CD4-positive, CD25-positive, alpha-beta regulatory T cell (primary cell): ENCODE measurements at regions not wholly inside any gene's neighbourhood (a gene's known extent, or its start where the extent isn't known, plus 50 kb on each side); places are given as distances from the start of the nearest gene placed in this dataset.
"Not testable (repeated sequence)": the region's sequence is repeated elsewhere in the genome, so short reads cannot be mapped to it uniquely, and the experiment has no call there.

Experiments used
- ATAC-seq, 2 donors: fragments of 150-1000 bp; cut with Tn5 transposase; one replicate each; pipeline ENCODE4 v1.10.0; 2021; ENCODE audit warnings: low read depth in 2 of 2, moderate number of reproducible peaks in 2 of 2, moderate library complexity in 1 of 2
- DNase-seq, 3 donors: peaks; one replicate each; pipeline versions ENCODE4 v3.0.0 to v3.0.0-alpha.2; 2012 to 2022; ENCODE audit warnings: mixed read lengths in 1 of 3
- H3K27ac ChIP-seq: one replicate; pipeline ENCODE4 v1.7.0; 2013; ENCODE audit warnings: mild to moderate bottlenecking, low read length; ENCODE audit not compliant: insufficient read depth, poor library complexity, severe bottlenecking
- H3K27me3 ChIP-seq: one replicate; pipeline ENCODE4 v1.7.0; 2013; ENCODE audit warnings: low read length; ENCODE audit not compliant: control insufficient read depth, insufficient read depth
- H3K36me3 ChIP-seq: one replicate; pipeline ENCODE4 v1.7.0; 2013; ENCODE audit warnings: mild to moderate bottlenecking, low read length, moderate library complexity; ENCODE audit not compliant: control insufficient read depth, insufficient read depth
- H3K4me1 ChIP-seq: 2 replicates; pipeline ENCODE4 v1.7.0; 2013; ENCODE audit warnings: mild to moderate bottlenecking, low read length; ENCODE audit not compliant: insufficient read depth, control insufficient read depth, poor library complexity, severe bottlenecking
- H3K4me3 ChIP-seq: one replicate; pipeline ENCODE4 v1.7.0; 2013; ENCODE audit warnings: low read depth, mild to moderate bottlenecking, low read length, moderate library complexity
- H3K9me3 ChIP-seq, 2 experiments: 1 replicate in 1 of 2; 2 replicates in 1 of 2; pipeline ENCODE4 v1.7.0; 2013; ENCODE audit warnings: low read length in 2 of 2, mild to moderate bottlenecking in 1 of 2, moderate library complexity in 1 of 2; ENCODE audit not compliant: control insufficient read depth in 2 of 2
- H3K27ac Mint-ChIP-seq, 3 donors: one replicate each; pipeline ENCODE4 v1.8.0; 2020 to 2022; ENCODE audit warnings: mild to moderate bottlenecking in 3 of 3, mixed read lengths in 3 of 3, moderate library complexity in 2 of 3
- H3K27me3 Mint-ChIP-seq: one replicate; pipeline ENCODE4 v1.8.0; 2022; ENCODE audit warnings: mild to moderate bottlenecking, mixed read lengths
- H3K36me3 Mint-ChIP-seq: one replicate; pipeline ENCODE4 v1.8.0; 2020; ENCODE audit warnings: mixed read lengths
- H3K4me1 Mint-ChIP-seq, 4 donors: one replicate each; pipeline ENCODE4 v1.8.0; 2020 to 2022; ENCODE audit warnings: mixed read lengths in 4 of 4, mild to moderate bottlenecking in 1 of 4
- H3K4me3 Mint-ChIP-seq, 4 donors: one replicate each; pipeline ENCODE4 v1.8.0; 2020 to 2022; ENCODE audit warnings: mild to moderate bottlenecking in 4 of 4, mixed read lengths in 4 of 4, moderate library complexity in 3 of 4
- H3K9me3 Mint-ChIP-seq, 7 donors: one replicate each; pipeline ENCODE4 v1.8.0; 2020 to 2022; ENCODE audit warnings: mixed read lengths in 7 of 7, mild to moderate bottlenecking in 3 of 7, moderate library complexity in 2 of 7

DNA sequence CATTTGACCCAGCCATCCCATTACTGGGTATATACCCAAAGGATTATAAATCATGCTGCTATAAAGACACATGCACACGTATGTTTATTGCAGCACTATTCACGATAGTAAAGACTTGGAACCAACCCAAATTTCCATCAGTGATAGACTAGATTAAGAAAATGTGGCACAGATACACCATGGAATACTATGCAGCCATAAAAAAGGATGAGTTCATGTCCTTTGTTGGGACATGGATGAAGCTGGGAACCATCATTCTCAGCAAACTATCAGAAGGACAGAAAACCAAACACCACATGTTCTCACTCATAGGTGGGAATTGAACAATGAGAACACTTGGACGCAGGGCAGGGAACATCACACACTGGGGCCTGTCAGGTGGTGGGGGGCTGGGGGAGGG, 153.4 kb upstream of the SPRY1 start:
- not testable (repeated sequence) for H3K9me3 ChIP-seq, H3K27ac Mint-ChIP-seq, H3K4me3 ChIP-seq, H3K4me1 ChIP-seq, H3K4me3 Mint-ChIP-seq, H3K27ac ChIP-seq, DNase-seq, H3K36me3 Mint-ChIP-seq, H3K27me3 Mint-ChIP-seq, H3K27me3 ChIP-seq, ATAC-seq, H3K4me1 Mint-ChIP-seq, H3K36me3 ChIP-seq
- H3K9me3 Mint-ChIP-seq, result peaks cover 0 to 15% (median 6%) of the 10 kb centered on the region in 7 donors

- Mint-ChIP-seq H3K4me3 (no peak overlapping the region), H3K27me3 (no peaks in the 10 kb centered on the region), H3K4me1 (no peaks in the 10 kb centered on the region), H3K27ac (peak overlapping the region in 1 of 3 donors; percentile 58), H3K9me3 (peaks cover 0 to 15% (median 6%) of the 10 kb centered on the region in 7 donors), H3K36me3 (peaks cover 4% of the 10 kb centered on the region)
- Histone ChIP-seq H3K36me3 (no peaks in the 10 kb centered on the region), H3K4me1 (no peaks in the 10 kb centered on the region), H3K27ac (no peak overlapping the region), H3K4me3 (no peak overlapping the region), H3K27me3 (no peaks in the 10 kb centered on the region), H3K9me3 (no peaks in the 10 kb centered on the region)
- no peak for DNase-seq
- no peak for ATAC-seq
These were observed 152.5 kb upstream of the SPRY1 start for GRCh38 chr4:123244137-123244536.

- Mint-ChIP-seq H3K4me3 (no peak overlapping the region), H3K4me1 (peaks cover 0 to 2% (median 0%) of the 10 kb centered on the region in 4 donors), H3K27ac (no peak overlapping the region), H3K9me3 (peaks cover 0 to 9% (median 2%) of the 10 kb centered on the region in 7 donors), H3K27me3 (no peaks in the 10 kb centered on the region), H3K36me3 (peaks cover 4% of the 10 kb centered on the region)
- no peak for DNase-seq
- H3K27me3 ChIP-seq, result no peaks in the 10 kb centered on the region
- ATAC-seq, result no peak
- H3K27ac ChIP-seq, result no peak overlapping the region
- no peak overlapping the region for H3K4me3 ChIP-seq
- H3K36me3 ChIP-seq, result no peaks in the 10 kb centered on the region
- no peaks in the 10 kb centered on the region for H3K9me3 ChIP-seq
- H3K4me1 ChIP-seq, result no peaks in the 10 kb centered on the region
These were observed 150.5 kb upstream of the SPRY1 start for GRCh38 chr4:123246085-123246484.

DNA sequence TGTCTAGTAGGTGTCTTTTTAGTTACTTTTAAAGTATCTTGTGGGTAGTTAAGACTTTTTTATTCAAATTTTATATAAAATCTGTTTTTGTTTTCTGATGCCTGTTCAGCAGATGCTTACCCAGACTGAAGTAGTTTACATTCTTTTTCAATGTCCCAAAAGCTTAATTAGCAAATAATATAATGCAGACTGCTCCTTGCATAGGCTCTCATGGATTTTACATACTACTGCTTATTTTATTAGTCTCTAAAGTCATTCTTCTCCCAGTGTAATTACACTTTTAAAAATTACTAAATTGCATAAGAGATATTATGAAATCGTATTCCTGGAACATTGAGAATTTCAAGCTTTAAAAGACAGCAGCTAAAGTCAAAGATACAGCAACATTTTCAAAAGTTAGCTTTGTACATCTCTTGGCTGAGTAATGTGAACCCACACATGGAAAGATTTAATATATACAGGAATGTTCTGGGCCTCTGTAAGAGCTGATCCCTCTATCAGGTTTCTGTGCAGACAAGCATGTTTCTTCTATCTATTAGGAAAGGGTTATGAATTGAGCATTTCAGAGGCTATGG, 148.4 kb upstream of the SPRY1 start:
- Mint-ChIP-seq H3K36me3 (no peaks in the 10 kb centered on the region), H3K9me3 (peaks cover 0 to 1% (median 0%) of the 10 kb centered on the region in 7 donors)

GRCh38 chr4:123249821-123250220, 146.8 kb upstream of the SPRY1 start:
- Histone ChIP-seq H3K4me1 (no peaks in the 10 kb centered on the region), H3K27ac (no peak overlapping the region), H3K36me3 (no peaks in the 10 kb centered on the region), H3K4me3 (no peak overlapping the region), H3K27me3 (no peaks in the 10 kb centered on the region), H3K9me3 (no peaks in the 10 kb centered on the region)
- H3K27ac Mint-ChIP-seq, result no peak overlapping the region
- ATAC-seq (no peak), DNase-seq (no peak)
- no peaks in the 10 kb centered on the region for H3K27me3 Mint-ChIP-seq
- no peak overlapping the region for H3K4me3 Mint-ChIP-seq
- H3K4me1 Mint-ChIP-seq, result peaks cover 0 to 2% (median 0%) of the 10 kb centered on the region in 4 donors
- peaks cover 0 to 1% (median 0%) of the 10 kb centered on the region in 7 donors for H3K9me3 Mint-ChIP-seq
- H3K36me3 Mint-ChIP-seq, result no peaks in the 10 kb centered on the region

More for the DNA sequence above, 148.4 kb upstream of the SPRY1 start:
- DNase-seq (no peak), ATAC-seq (no peak)
- Histone ChIP-seq H3K4me1 (no peaks in the 10 kb centered on the region), H3K27ac (no peak overlapping the region), H3K4me3 (no peak overlapping the region), H3K36me3 (no peaks in the 10 kb centered on the region), H3K27me3 (no peaks in the 10 kb centered on the region), H3K9me3 (no peaks in the 10 kb centered on the region)
- no peak overlapping the region for H3K27ac Mint-ChIP-seq
- H3K27me3 Mint-ChIP-seq, result no peaks in the 10 kb centered on the region
- H3K4me3 Mint-ChIP-seq, result no peak overlapping the region
- peaks cover 0 to 2% (median 0%) of the 10 kb centered on the region in 4 donors for H3K4me1 Mint-ChIP-seq

- peaks cover 2% of the 10 kb centered on the region for H3K36me3 Mint-ChIP-seq
- no peaks in the 10 kb centered on the region for H3K36me3 ChIP-seq
- H3K4me3 Mint-ChIP-seq, result no peak overlapping the region
- peaks cover 0 to 2% (median 0%) of the 10 kb centered on the region in 4 donors for H3K4me1 Mint-ChIP-seq
- no peak overlapping the region for H3K27ac ChIP-seq
- no peak overlapping the region for H3K4me3 ChIP-seq
- peaks cover 0 to 1% (median 0%) of the 10 kb centered on the region in 7 donors for H3K9me3 Mint-ChIP-seq
- H3K27me3 Mint-ChIP-seq, result no peaks in the 10 kb centered on the region
- no peaks in the 10 kb centered on the region for H3K4me1 ChIP-seq
- ATAC-seq, result no peak
- DNase-seq, result no peak
- no peaks in the 10 kb centered on the region for H3K27me3 ChIP-seq
- no peak overlapping the region for H3K27ac Mint-ChIP-seq
- H3K9me3 ChIP-seq, result no peaks in the 10 kb centered on the region
These were observed 145.8 kb upstream of the SPRY1 start for GRCh38 chr4:123250843-123251242.

DNA sequence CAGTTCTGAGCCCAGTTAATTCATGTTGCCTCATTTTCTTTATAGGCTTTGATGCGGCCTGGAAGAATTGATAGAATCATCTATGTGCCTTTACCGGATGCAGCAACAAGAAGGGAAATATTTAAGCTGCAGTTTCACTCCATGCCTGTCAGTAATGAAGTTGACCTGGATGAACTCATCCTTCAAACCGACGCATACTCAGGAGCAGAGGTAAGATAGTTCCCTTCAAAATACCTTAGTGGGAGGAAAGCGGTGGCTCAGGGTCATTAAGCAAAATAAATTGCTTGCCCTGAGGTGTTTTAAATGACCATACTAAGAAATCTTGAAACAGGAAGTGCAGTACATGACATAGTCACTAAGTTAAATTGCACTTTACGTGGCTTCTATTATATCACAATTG, 140.6 kb upstream of the SPRY1 start:
- H3K27me3 Mint-ChIP-seq, result no peaks in the 10 kb centered on the region
- Histone ChIP-seq H3K27ac (no peak overlapping the region), H3K27me3 (no peaks in the 10 kb centered on the region), H3K4me1 (no peaks in the 10 kb centered on the region), H3K36me3 (peaks cover 5% of the 10 kb centered on the region), H3K4me3 (no peak overlapping the region), H3K9me3 (no peaks in the 10 kb centered on the region)
- no peaks in the 10 kb centered on the region for H3K9me3 Mint-ChIP-seq
- peaks cover 32% of the 10 kb centered on the region for H3K36me3 Mint-ChIP-seq
- peak overlapping the region in 1 of 3 donors; percentile 73 for H3K27ac Mint-ChIP-seq
- DNase-seq, result no peak
- no peak for ATAC-seq
- H3K4me1 Mint-ChIP-seq, result peaks cover 0 to 2% (median 0%) of the 10 kb centered on the region in 4 donors
- H3K4me3 Mint-ChIP-seq, result no peak overlapping the region

DNA sequence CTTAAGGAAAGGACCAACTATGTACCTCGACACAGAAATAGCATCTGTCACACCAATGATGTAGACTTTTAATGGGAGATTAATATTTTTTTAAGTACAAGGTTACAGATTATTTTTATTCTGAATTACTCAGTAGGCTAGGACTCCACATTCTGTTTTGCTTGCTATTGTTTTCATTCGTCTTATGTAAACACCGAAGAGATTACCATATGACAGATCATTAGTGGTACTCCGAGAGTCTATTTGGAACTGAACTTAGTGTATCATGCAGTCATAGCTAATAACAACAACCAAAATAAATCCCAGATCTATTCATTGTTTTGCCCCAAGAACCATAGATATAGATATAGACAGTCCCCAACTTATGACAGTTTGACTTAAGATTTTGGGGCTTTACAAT, 139.7 kb upstream of the SPRY1 start:
- Histone ChIP-seq H3K9me3 (no peaks in the 10 kb centered on the region), H3K27ac (no peak overlapping the region), H3K36me3 (peaks cover 5% of the 10 kb centered on the region), H3K4me3 (no peak overlapping the region), H3K27me3 (no peaks in the 10 kb centered on the region), H3K4me1 (no peaks in the 10 kb centered on the region)
- Mint-ChIP-seq H3K4me1 (peaks cover 0 to 2% (median 0%) of the 10 kb centered on the region in 4 donors), H3K27me3 (no peaks in the 10 kb centered on the region), H3K27ac (no peak overlapping the region), H3K9me3 (no peaks in the 10 kb centered on the region), H3K4me3 (no peak overlapping the region), H3K36me3 (peaks cover 38% of the 10 kb centered on the region)
- no peak for DNase-seq
- no peak for ATAC-seq
